SU-DHL-6 (cell line): ENCODE measurements at regions not wholly inside any gene's neighbourhood (a gene's known extent, or its start where the extent isn't known, plus 50 kb on each side); places are given as distances from the start of the nearest gene placed in this dataset.

Source experiments
- EZH2phosphoT487 ChIP-seq: fragments of 200-600 bp; sonication (generic), shearing (Covaris generic); conservative IDR thresholded peaks from 2 replicates; pipeline ENCODE4 v1.6.1; 2018; ENCODE audit warnings: mild to moderate bottlenecking, antibody characterized with exemption, low read length, moderate library complexity, mixed read lengths
- TF ChIP-seq, protein P1 (sequence below): fragments of 200-600 bp; sonication (generic); IDR thresholded peaks from one replicate; pipeline ENCODE4 v1.5.1; 2017; ENCODE audit warnings: antibody characterized with exemption, mild to moderate bottlenecking, low read length, moderate library complexity; ENCODE audit not compliant: insufficient read depth, poor library complexity, severe bottlenecking

DNA sequence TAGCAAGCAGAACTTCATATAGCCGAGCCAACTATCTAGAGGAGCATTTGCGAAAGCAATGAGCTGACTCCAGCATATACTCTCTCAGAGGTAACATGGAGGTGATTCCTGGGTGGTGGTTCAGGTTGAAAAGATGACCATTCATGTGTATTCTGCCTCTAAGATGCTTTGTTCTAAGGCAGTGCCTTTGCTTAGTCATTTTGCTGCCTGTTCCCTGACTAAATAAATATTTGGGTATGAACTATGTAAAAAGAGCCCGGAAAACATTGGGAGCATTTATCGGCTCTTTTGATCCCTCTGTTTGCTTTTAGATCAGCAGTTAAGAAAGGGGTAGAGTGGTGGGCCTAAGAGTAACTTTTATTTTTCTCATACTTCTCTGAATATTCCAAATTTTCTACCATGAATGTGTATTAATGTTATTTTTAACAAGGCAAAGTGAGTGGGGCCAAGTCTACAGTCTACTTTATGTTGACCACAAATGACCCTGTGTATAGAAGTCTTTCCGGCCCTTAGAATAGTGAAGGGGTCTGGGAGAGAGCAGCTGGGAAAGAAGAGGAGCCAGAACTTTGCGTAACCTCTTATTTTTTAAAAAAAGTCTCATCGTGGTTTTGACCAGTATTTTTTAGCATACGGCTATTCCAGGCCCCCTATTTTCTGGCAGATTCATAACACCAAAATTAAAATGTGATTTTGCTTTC is 206.5 kb upstream of the EYA4 start:
- TF ChIP-seq, protein P1, sequence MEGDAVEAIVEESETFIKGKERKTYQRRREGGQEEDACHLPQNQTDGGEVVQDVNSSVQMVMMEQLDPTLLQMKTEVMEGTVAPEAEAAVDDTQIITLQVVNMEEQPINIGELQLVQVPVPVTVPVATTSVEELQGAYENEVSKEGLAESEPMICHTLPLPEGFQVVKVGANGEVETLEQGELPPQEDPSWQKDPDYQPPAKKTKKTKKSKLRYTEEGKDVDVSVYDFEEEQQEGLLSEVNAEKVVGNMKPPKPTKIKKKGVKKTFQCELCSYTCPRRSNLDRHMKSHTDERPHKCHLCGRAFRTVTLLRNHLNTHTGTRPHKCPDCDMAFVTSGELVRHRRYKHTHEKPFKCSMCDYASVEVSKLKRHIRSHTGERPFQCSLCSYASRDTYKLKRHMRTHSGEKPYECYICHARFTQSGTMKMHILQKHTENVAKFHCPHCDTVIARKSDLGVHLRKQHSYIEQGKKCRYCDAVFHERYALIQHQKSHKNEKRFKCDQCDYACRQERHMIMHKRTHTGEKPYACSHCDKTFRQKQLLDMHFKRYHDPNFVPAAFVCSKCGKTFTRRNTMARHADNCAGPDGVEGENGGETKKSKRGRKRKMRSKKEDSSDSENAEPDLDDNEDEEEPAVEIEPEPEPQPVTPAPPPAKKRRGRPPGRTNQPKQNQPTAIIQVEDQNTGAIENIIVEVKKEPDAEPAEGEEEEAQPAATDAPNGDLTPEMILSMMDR = no peak
- no peak for TF ChIP-seq EZH2phosphoT487
